ENCODE measurements at regions not wholly inside any gene's neighbourhood (a gene's known extent, or its start where the extent isn't known, plus 50 kb on each side); places are given as distances from the start of the nearest gene placed in this dataset.
"Not testable (repeated sequence)": the region's sequence is repeated elsewhere in the genome, so short reads cannot be mapped to it uniquely, and the experiment has no call there.

GRCh38 chr15:30833379-30833778 lies 70.3 kb upstream of the FAN1 start:
- TF ChIP-seq CTCF, POLR2A (IDR thresholded peaks at IDR 0.05): not testable (repeated sequence)

Measured in esophagus squamous epithelium (tissue), 4 donors.